ENCODE measurements at regions not wholly inside any gene's neighbourhood (a gene's known extent, or its start where the extent isn't known, plus 50 kb on each side); places are given as distances from the start of the nearest gene placed in this dataset.

DNA sequence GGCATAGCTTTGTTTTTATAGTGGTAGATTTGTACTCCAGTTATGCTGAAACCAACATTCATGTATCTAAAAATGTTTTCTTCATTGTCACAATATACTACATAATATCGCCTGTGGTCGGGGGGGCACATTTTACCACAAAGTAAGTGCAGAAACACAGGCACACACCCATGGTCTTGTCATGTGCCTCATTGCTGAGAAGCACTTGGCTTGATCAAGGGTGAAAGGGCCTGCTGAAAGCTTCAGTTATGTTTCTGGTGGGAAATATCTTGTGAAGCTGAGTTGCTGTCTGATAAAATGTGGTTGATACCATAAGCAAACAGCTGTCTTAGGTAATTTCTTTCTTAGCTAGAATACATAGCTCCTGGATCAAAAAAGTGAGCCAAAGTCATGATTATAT, 393.1 kb downstream of the MAN2A1 start:
- DNase-seq (ENCODE audit: low read depth), result no peak
- ChIA-PET POLR2A (no interaction called here), CTCF (no interaction called here)
- no peaks in the 10 kb centered on the region for H3K36me3 ChIP-seq (ENCODE audit: control insufficient read depth, insufficient read depth, low read length)
- no peaks in the 10 kb centered on the region for H3K27me3 ChIP-seq (ENCODE audit: control insufficient read depth, insufficient read depth, low read length)
- no peak overlapping the region for H3K4me3 ChIP-seq (ENCODE audit: low read depth, low read length)
- TF ChIP-seq, protein P1, sequence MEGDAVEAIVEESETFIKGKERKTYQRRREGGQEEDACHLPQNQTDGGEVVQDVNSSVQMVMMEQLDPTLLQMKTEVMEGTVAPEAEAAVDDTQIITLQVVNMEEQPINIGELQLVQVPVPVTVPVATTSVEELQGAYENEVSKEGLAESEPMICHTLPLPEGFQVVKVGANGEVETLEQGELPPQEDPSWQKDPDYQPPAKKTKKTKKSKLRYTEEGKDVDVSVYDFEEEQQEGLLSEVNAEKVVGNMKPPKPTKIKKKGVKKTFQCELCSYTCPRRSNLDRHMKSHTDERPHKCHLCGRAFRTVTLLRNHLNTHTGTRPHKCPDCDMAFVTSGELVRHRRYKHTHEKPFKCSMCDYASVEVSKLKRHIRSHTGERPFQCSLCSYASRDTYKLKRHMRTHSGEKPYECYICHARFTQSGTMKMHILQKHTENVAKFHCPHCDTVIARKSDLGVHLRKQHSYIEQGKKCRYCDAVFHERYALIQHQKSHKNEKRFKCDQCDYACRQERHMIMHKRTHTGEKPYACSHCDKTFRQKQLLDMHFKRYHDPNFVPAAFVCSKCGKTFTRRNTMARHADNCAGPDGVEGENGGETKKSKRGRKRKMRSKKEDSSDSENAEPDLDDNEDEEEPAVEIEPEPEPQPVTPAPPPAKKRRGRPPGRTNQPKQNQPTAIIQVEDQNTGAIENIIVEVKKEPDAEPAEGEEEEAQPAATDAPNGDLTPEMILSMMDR (IDR thresholded peaks at IDR 0.05; ENCODE audit: insufficient read depth, low read depth, low read length), result no peak

GRCh38 chr5:110085826-110086225, 396.1 kb downstream of the MAN2A1 start:
- no peaks in the 10 kb centered on the region for H3K27me3 ChIP-seq (ENCODE audit: control insufficient read depth, insufficient read depth, low read length)
- ChIA-PET CTCF (no interaction called here), POLR2A (no interaction called here)
- no peak for DNase-seq (ENCODE audit: low read depth)
- no peaks in the 10 kb centered on the region for H3K36me3 ChIP-seq (ENCODE audit: control insufficient read depth, insufficient read depth, low read length)
- TF ChIP-seq, protein P1 (IDR thresholded peaks at IDR 0.05; ENCODE audit: insufficient read depth, low read depth, low read length), result no peak
- H3K4me3 ChIP-seq (ENCODE audit: low read depth, low read length), result no peak overlapping the region

DNA sequence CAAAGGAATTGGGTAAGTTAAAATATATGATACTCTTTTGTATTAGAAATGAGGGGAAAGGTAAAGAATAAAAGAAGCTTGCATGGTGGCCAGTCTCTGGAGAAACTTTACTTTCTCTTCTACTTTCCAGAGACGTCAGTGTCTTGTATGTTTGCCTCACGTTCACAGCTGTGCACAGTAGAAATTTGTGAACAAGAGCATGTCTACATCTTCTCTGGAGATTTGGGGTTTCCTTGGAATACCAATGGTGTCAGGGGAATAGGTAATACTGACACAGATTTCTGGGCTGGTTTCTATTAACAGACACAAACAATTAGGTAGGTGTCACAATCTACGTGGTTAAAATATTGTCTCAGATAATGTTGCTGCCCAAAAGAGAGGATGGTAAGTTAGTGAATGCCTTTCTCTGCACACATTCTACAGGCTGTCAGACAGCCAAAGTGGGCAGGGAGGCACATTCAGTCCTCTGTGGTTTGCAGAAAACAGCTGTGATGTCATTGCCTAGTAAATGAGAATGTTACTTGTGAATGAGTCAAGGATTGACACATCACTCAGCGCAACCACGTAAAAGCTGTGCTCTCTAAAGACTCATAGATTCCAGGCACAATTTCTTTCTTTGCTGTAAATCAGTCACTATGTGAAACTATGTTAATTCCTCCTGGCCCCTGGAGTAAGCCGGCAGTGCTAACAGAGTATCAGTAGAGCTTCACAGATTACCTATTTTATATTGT, 397.1 kb downstream of the MAN2A1 start:
- Histone ChIP-seq H3K36me3 (ENCODE audit: control insufficient read depth, insufficient read depth, low read length) (no peaks in the 10 kb centered on the region), H3K27me3 (ENCODE audit: control insufficient read depth, insufficient read depth, low read length) (no peaks in the 10 kb centered on the region), H3K4me3 (ENCODE audit: low read depth, low read length) (no peak overlapping the region)
- POLR2A ChIA-PET, result no interaction called here
- peak; percentile 9 for DNase-seq (ENCODE audit: low read depth)
- TF ChIP-seq, protein P1 (IDR thresholded peaks at IDR 0.05; ENCODE audit: insufficient read depth, low read depth, low read length), result no peak
- CTCF ChIA-PET, result no interaction called here

DNA sequence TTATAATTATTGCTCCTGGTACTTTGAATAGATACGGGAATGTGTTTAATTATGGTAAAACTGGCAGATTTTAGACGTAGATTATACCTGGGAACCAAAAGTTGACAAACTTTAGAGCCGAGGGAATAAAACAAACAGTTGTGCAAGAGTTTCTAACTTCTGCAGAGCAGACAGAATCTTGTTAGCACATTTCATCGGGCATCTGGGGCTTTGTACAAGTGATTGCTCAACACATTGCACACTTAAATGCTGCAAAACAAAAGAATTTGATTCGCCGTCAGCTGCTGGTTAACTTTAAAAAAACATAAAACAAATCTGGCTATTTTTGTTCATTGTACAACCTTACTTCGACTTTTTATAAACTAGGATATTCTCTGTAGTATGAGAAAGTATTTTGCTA, 398.1 kb downstream of the MAN2A1 start:
- Histone ChIP-seq H3K27me3 (ENCODE audit: control insufficient read depth, insufficient read depth, low read length) (no peaks in the 10 kb centered on the region), H3K4me3 (ENCODE audit: low read depth, low read length) (no peak overlapping the region), H3K36me3 (ENCODE audit: control insufficient read depth, insufficient read depth, low read length) (no peaks in the 10 kb centered on the region)
- DNase-seq (ENCODE audit: low read depth), result no peak
- POLR2A ChIA-PET, result no interaction called here
- TF ChIP-seq, protein P1 (IDR thresholded peaks at IDR 0.05; ENCODE audit: insufficient read depth, low read depth, low read length), result no peak
- CTCF ChIA-PET, result no interaction called here

DNA sequence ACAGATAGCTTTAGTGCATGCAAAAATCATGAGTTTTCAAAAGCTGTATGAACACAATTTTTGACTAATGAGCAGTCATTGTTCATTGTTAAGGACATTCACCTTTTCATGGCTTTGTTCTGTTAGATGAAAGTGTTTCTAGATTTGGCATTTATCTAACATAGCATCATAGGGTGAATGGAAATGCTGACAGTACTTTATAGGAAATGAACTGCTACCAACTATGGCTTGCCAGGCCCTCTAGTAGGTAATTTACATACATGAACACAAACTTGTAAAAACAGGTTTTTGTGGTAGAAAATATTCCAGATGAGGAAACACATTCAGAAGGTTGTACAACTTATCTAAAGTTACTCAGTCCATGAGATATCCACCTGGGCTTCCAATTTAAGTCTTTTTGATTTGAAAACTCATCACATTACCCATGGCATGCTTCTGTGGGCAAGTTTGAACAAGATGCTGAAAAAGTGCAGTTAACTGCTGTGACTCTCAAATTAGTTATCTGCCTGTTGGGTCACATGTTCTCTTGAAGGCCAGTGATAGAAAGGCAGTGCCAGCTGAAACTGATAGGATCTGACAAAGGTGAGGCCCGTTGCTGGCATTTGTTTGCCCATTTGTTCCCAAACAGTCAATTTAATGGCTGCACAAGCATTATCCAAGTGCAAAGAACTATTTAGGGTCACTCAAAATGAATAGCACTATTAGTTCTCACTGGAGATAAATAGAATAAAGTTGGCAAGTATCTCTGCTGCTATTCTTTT, 399.1 kb downstream of the MAN2A1 start:
- H3K36me3 ChIP-seq (ENCODE audit: control insufficient read depth, insufficient read depth, low read length), result no peaks in the 10 kb centered on the region
- CTCF ChIA-PET, result no interaction called here
- POLR2A ChIA-PET, result no interaction called here
- TF ChIP-seq, protein P1 (IDR thresholded peaks at IDR 0.05; ENCODE audit: insufficient read depth, low read depth, low read length), result no peak
- DNase-seq (ENCODE audit: low read depth), result no peak
- H3K4me3 ChIP-seq (ENCODE audit: low read depth, low read length), result no peak overlapping the region
- H3K27me3 ChIP-seq (ENCODE audit: control insufficient read depth, insufficient read depth, low read length), result no peaks in the 10 kb centered on the region
